ENCODE measurements at regions not wholly inside any gene's neighbourhood (a gene's known extent, or its start where the extent isn't known, plus 50 kb on each side); places are given as distances from the start of the nearest gene placed in this dataset.

- H3K4me3 ChIP-seq (replicated peaks in 1 of 3) = no peak overlapping the region
- no peaks in the 10 kb centered on the region for H3K9me3 ChIP-seq
- H3K27ac ChIP-seq = no peak overlapping the region
- WGBS, 2 donors = 43 to 49% methylated on average over 9 of the region's 9 CpGs
- H3K27me3 ChIP-seq = no peaks in the 10 kb centered on the region
- TF ChIP-seq, protein P1, sequence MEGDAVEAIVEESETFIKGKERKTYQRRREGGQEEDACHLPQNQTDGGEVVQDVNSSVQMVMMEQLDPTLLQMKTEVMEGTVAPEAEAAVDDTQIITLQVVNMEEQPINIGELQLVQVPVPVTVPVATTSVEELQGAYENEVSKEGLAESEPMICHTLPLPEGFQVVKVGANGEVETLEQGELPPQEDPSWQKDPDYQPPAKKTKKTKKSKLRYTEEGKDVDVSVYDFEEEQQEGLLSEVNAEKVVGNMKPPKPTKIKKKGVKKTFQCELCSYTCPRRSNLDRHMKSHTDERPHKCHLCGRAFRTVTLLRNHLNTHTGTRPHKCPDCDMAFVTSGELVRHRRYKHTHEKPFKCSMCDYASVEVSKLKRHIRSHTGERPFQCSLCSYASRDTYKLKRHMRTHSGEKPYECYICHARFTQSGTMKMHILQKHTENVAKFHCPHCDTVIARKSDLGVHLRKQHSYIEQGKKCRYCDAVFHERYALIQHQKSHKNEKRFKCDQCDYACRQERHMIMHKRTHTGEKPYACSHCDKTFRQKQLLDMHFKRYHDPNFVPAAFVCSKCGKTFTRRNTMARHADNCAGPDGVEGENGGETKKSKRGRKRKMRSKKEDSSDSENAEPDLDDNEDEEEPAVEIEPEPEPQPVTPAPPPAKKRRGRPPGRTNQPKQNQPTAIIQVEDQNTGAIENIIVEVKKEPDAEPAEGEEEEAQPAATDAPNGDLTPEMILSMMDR (IDR thresholded peaks at IDR 0.05) = no peak
- no peak for TF ChIP-seq POLR2A (IDR thresholded peaks at IDR 0.05)
- intact Hi-C loops (cut with DNase I) = no loop called here
- no peaks in the 10 kb centered on the region for H3K36me3 ChIP-seq
- DNase-seq = no peak
- no peaks in the 10 kb centered on the region for H3K4me1 ChIP-seq
Observed at GRCh38 chr13:104143760-104144416, 1077.7 kb upstream of the SLC10A2 start.

GRCh38 chr13:104140552-104140951, 1074.3 kb upstream of the SLC10A2 start:
- H3K9me3 ChIP-seq = no peaks in the 10 kb centered on the region
- no peak overlapping the region for H3K27ac ChIP-seq
- intact Hi-C loops (cut with DNase I) = no loop called here
- no peak overlapping the region for H3K4me3 ChIP-seq (replicated peaks in 1 of 3)
- no peaks in the 10 kb centered on the region for H3K4me1 ChIP-seq
- H3K27me3 ChIP-seq = no peaks in the 10 kb centered on the region
- no peak for TF ChIP-seq POLR2A (IDR thresholded peaks at IDR 0.05)
- TF ChIP-seq, protein P1 (IDR thresholded peaks at IDR 0.05) = no peak
- no peaks in the 10 kb centered on the region for H3K36me3 ChIP-seq
- WGBS, 2 donors = 86 to 94% methylated on average over 2 of the region's 2 CpGs
- no peak for DNase-seq

- no peaks in the 10 kb centered on the region for H3K9me3 ChIP-seq
- H3K4me3 ChIP-seq (replicated peaks in 1 of 3) = no peak overlapping the region
- H3K27me3 ChIP-seq = no peaks in the 10 kb centered on the region
- no peaks in the 10 kb centered on the region for H3K36me3 ChIP-seq
- DNase-seq = no peak
- TF ChIP-seq, protein P1 (IDR thresholded peaks at IDR 0.05) = no peak
- no peak for TF ChIP-seq POLR2A (IDR thresholded peaks at IDR 0.05)
- 75 to 78% methylated on average over 6 of the region's 6 CpGs for WGBS, 2 donors
- intact Hi-C loops (cut with DNase I) = no loop called here
- H3K27ac ChIP-seq = no peak overlapping the region
- no peaks in the 10 kb centered on the region for H3K4me1 ChIP-seq
Observed at GRCh38 chr13:104137416-104137815, 1071.2 kb upstream of the SLC10A2 start.

DNA sequence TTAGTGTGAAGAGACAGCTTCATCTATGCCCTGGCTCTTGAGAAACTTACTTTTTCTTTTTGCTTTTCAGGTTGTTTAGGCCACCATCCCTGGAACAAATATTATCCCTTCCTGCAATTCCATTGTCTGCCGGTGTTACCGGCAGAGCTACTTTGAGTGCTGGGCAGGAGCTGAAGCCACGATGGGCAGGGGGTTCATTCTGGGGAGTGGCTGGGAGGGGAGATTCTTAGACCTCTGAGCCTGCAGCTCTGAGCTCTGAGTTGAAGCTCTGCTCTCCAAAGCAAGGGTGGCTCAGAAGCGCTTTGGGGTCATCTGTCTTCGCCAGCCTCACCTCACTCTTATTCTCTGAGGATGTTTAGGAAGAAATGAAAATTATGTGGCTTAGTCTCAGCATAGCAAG, 1066.6 kb upstream of the SLC10A2 start:
- H3K27ac ChIP-seq = no peak overlapping the region
- intact Hi-C loops (cut with DNase I) = no loop called here
- no peak for TF ChIP-seq POLR2A (IDR thresholded peaks at IDR 0.05)
- TF ChIP-seq, protein P1 (IDR thresholded peaks at IDR 0.05) = no peak
- H3K36me3 ChIP-seq = no peaks in the 10 kb centered on the region
- H3K27me3 ChIP-seq = no peaks in the 10 kb centered on the region
- no peaks in the 10 kb centered on the region for H3K4me1 ChIP-seq
- no peak for DNase-seq
- H3K4me3 ChIP-seq (replicated peaks in 1 of 3) = no peak overlapping the region
- no peaks in the 10 kb centered on the region for H3K9me3 ChIP-seq
- 60 to 77% methylated on average over 5 of the region's 5 CpGs for WGBS, 2 donors

GRCh38 chr13:104114101-104114500, 1047.9 kb upstream of the SLC10A2 start:
- Histone ChIP-seq H3K36me3 (no peaks in the 10 kb centered on the region), H3K4me1 (no peaks in the 10 kb centered on the region), H3K27ac (no peak overlapping the region), H3K9me3 (no peaks in the 10 kb centered on the region), H3K4me3 (replicated peaks in 1 of 3) (no peak overlapping the region), H3K27me3 (no peaks in the 10 kb centered on the region)
- intact Hi-C loops (cut with DNase I) = no loop called here
- no peak for DNase-seq
- TF ChIP-seq, protein P1 (IDR thresholded peaks at IDR 0.05) = no peak
- no peak for TF ChIP-seq POLR2A (IDR thresholded peaks at IDR 0.05)
- 74 to 77% methylated on average over 5 of the region's 5 CpGs for WGBS, 2 donors

Data from thyroid gland (tissue), 4 donors.